CD14-positive monocyte (primary cell): ENCODE measurements at regions not wholly inside any gene's neighbourhood (a gene's known extent, or its start where the extent isn't known, plus 50 kb on each side); places are given as distances from the start of the nearest gene placed in this dataset.

Source experiments
- DNase-seq, 3 donors: peaks; one replicate each; pipeline ENCODE4 v3.0.0-alpha.2; 2011 to 2022
- H2AFZ ChIP-seq: 2 replicates; pipeline ENCODE4 v1.6.0; 2012; ENCODE audit warnings: mild to moderate bottlenecking, low read depth, low read length, inconsistent platforms; ENCODE audit not compliant: insufficient read depth, poor library complexity, severe bottlenecking
- H3K27ac ChIP-seq, 2 donors: 1 replicate in 1 of 2; 2 replicates in 1 of 2; pipeline ENCODE4 v1.5.1; 2012 to 2013; ENCODE audit warnings: low read length in 2 of 2, control low read depth in 1 of 2, inconsistent platforms in 1 of 2, low read depth in 1 of 2, mild to moderate bottlenecking in 1 of 2
- H3K27me3 ChIP-seq, 2 donors: one replicate each; pipeline versions ENCODE4 v1.6.0 to v1.6.1; 2011 to 2013; ENCODE audit warnings: low read length in 2 of 2; ENCODE audit not compliant: control insufficient read depth in 2 of 2, insufficient read depth in 2 of 2
- H3K36me3 ChIP-seq, 2 donors: replicated peaks in 1 of 2; 1 replicate in 1 of 2; 2 replicates in 1 of 2; pipeline versions ENCODE4 v1.5.1 to v1.6.1; 2012 to 2013; ENCODE audit warnings: low read length in 2 of 2, control low read depth in 1 of 2, inconsistent platforms in 1 of 2, mild to moderate bottlenecking in 1 of 2; ENCODE audit not compliant: insufficient read depth in 2 of 2, control insufficient read depth in 1 of 2
- H3K4me1 ChIP-seq, 2 donors: 1 replicate in 1 of 2; 2 replicates in 1 of 2; pipeline versions ENCODE4 v1.5.1 to v1.6.1; 2012 to 2013; ENCODE audit warnings: low read length in 2 of 2, control low read depth in 1 of 2, inconsistent platforms in 1 of 2, mild to moderate bottlenecking in 1 of 2, moderate library complexity in 1 of 2; ENCODE audit not compliant: insufficient read depth in 2 of 2, control insufficient read depth in 1 of 2
- H3K4me2 ChIP-seq: replicated peaks from 2 replicates; pipeline ENCODE3; 2012; ENCODE audit warnings: low read length, moderate library complexity, mild to moderate bottlenecking; ENCODE audit not compliant: poor library complexity, severe bottlenecking; ENCODE audit errors: extremely low read depth
- H3K4me3 ChIP-seq, 3 experiments: fragments of 200-600 bp in 1 of 3; sonication (generic) in 1 of 3; replicated peaks in 1 of 3; 1 replicate in 2 of 3; 2 replicates in 1 of 3; pipeline ENCODE4 v1.5.1; 2011 to 2013; ENCODE audit warnings: low read length in 3 of 3, mild to moderate bottlenecking in 3 of 3, control low read depth in 2 of 3, low read depth in 2 of 3, inconsistent platforms in 1 of 3, moderate library complexity in 1 of 3
- H3K79me2 ChIP-seq: 2 replicates; pipeline ENCODE4 v1.6.0; 2012; ENCODE audit warnings: mild to moderate bottlenecking, control low read depth, inconsistent platforms, low read length, moderate library complexity; ENCODE audit not compliant: insufficient read depth
- H3K9ac ChIP-seq: 2 replicates; pipeline ENCODE4 v1.6.0; 2017; ENCODE audit warnings: low read length, mild to moderate bottlenecking; ENCODE audit not compliant: insufficient read depth, poor library complexity, severe bottlenecking
- H3K9me3 ChIP-seq, 2 donors: replicated peaks in 1 of 2; 1 replicate in 1 of 2; 2 replicates in 1 of 2; pipeline versions ENCODE4 v1.5.1 to v1.6.1; 2012 to 2013; ENCODE audit warnings: low read length in 2 of 2, control low read depth in 1 of 2; ENCODE audit not compliant: control insufficient read depth in 1 of 2, insufficient read depth in 1 of 2
- H4K20me1 ChIP-seq: 2 replicates; pipeline ENCODE4 v1.6.0; 2012; ENCODE audit warnings: mild to moderate bottlenecking, low read length, control low read depth, moderate library complexity; ENCODE audit not compliant: insufficient read depth
- H3K27ac Mint-ChIP-seq, 7 donors: one replicate each; pipeline ENCODE4 v1.8.0; 2020; ENCODE audit warnings: mild to moderate bottlenecking in 7 of 7, mixed read lengths in 7 of 7, moderate library complexity in 6 of 7, inconsistent platforms in 2 of 7
- H3K27me3 Mint-ChIP-seq, 3 donors: one replicate each; pipeline ENCODE4 v1.8.0; 2021 to 2022; ENCODE audit warnings: low read depth in 3 of 3, mild to moderate bottlenecking in 3 of 3, mixed read lengths in 3 of 3, moderate library complexity in 3 of 3, inconsistent platforms in 1 of 3
- H3K36me3 Mint-ChIP-seq, 2 donors: one replicate each; pipeline ENCODE4 v1.8.0; 2020; ENCODE audit warnings: mixed read lengths in 2 of 2, inconsistent platforms in 1 of 2, mild to moderate bottlenecking in 1 of 2
- H3K4me1 Mint-ChIP-seq: one replicate; pipeline ENCODE4 v1.8.0; 2020; ENCODE audit warnings: mild to moderate bottlenecking, mixed read lengths
- H3K4me3 Mint-ChIP-seq, 2 donors: one replicate each; pipeline ENCODE4 v1.8.0; 2020; ENCODE audit warnings: mild to moderate bottlenecking in 2 of 2, mixed read lengths in 2 of 2, moderate library complexity in 1 of 2
- H3K9me3 Mint-ChIP-seq, 7 donors: one replicate each; pipeline ENCODE4 v1.8.0; 2020 to 2022; ENCODE audit warnings: mixed read lengths in 7 of 7, mild to moderate bottlenecking in 6 of 7, moderate library complexity in 6 of 7, inconsistent platforms in 2 of 7
- CTCF ChIP-seq: fragments of 200-600 bp; IDR thresholded peaks from one replicate; pipeline ENCODE4 v1.8.0; 2022; ENCODE audit warnings: antibody characterized with exemption, mild to moderate bottlenecking
- WGBS: methylation state at CpG from one replicate; pipeline ENCODE4 v1.1.5; 2013; ENCODE audit warnings: missing lambda C conversion rate; ENCODE audit not compliant: insufficient coverage; 5-methylcytosine and 5-hydroxymethylcytosine counted together
- intact Hi-C, 2 donors: fragments of 100-400 bp; cut with micrococcal nuclease; formaldehyde crosslinking; loops; one replicate each; pipeline versions ENCODE4 v1.15.0 to v1.15.1; 2023

- Mint-ChIP-seq H3K4me1 (no peaks in the 10 kb centered on the region), H3K9me3 (peaks cover 4 to 13% (median 8%) of the 10 kb centered on the region in 7 donors), H3K27me3 (no peaks in the 10 kb centered on the region), H3K36me3 (no peaks in the 10 kb centered on the region), H3K27ac (no peak overlapping the region), H3K4me3 (no peak overlapping the region)
- Histone ChIP-seq H3K4me1 (no peaks in the 10 kb centered on the region), H3K4me3 (no peak overlapping the region), H3K36me3 (no peaks in the 10 kb centered on the region), H2AFZ (no peak overlapping the region), H3K27me3 (no peaks in the 10 kb centered on the region), H3K4me2 (no peak overlapping the region), H3K9ac (no peak overlapping the region), H3K9me3 (peaks cover 3 to 10% of the 10 kb centered on the region in 2 donors), H3K79me2 (no peaks in the 10 kb centered on the region), H3K27ac (no peak overlapping the region), H4K20me1 (no peaks in the 10 kb centered on the region)
- DNase-seq, result no peak
- 72% methylated on average over 3 of the region's 3 CpGs for WGBS
- intact Hi-C loops, result no loop called here
- TF ChIP-seq CTCF, result no peak
Observed at GRCh38 chr21:20169812-20170576, 828.2 kb upstream of the NCAM2 start.

GRCh38 chr21:20186186-20186585, 812.0 kb upstream of the NCAM2 start:
- H3K9me3 ChIP-seq, result peaks cover 2 to 11% of the 10 kb centered on the region in 2 donors
- Mint-ChIP-seq H3K27ac (no peak overlapping the region), H3K27me3 (no peaks in the 10 kb centered on the region), H3K9me3 (peaks cover 6 to 19% (median 11%) of the 10 kb centered on the region in 7 donors), H3K4me1 (no peaks in the 10 kb centered on the region), H3K4me3 (no peak overlapping the region), H3K36me3 (no peaks in the 10 kb centered on the region)
- DNase-seq, result no peak
- no peak overlapping the region for H2AFZ ChIP-seq
- no peak overlapping the region for H3K4me3 ChIP-seq
- H4K20me1 ChIP-seq, result no peaks in the 10 kb centered on the region
- intact Hi-C loops, result no loop called here
- no peak for TF ChIP-seq CTCF
- H3K4me1 ChIP-seq, result no peaks in the 10 kb centered on the region
- no peak overlapping the region for H3K9ac ChIP-seq
- H3K4me2 ChIP-seq, result no peak overlapping the region
- WGBS, result no CpG with 5 or more reads among the region's 3 CpGs
- no peaks in the 10 kb centered on the region for H3K36me3 ChIP-seq
- H3K27ac ChIP-seq, result no peak overlapping the region
- no peaks in the 10 kb centered on the region for H3K27me3 ChIP-seq
- no peaks in the 10 kb centered on the region for H3K79me2 ChIP-seq
